Stimulated activated memory B cell treated with anti-CD40 and anti-IgM and Interleukin-4, amounts not matched to agents 10 μg/mL and 1 μg/mL and 100 μg/mL, for 72 hours (primary cell): ENCODE measurements at regions not wholly inside any gene's neighbourhood (a gene's known extent, or its start where the extent isn't known, plus 50 kb on each side); places are given as distances from the start of the nearest gene placed in this dataset.

Source experiments
- ATAC-seq: fragments of 150-1000 bp; cut with Tn5 transposase; 2 replicates; pipeline ENCODE4 v1.10.0; 2021
- H3K27ac Mint-ChIP-seq: one replicate; pipeline ENCODE4 v1.8.0; 2022; ENCODE audit warnings: mild to moderate bottlenecking, mixed read lengths
- H3K27me3 Mint-ChIP-seq: one replicate; pipeline ENCODE4 v1.8.0; 2022; ENCODE audit warnings: mixed read lengths
- H3K36me3 Mint-ChIP-seq: one replicate; pipeline ENCODE4 v1.8.0; 2022; ENCODE audit warnings: mixed read lengths
- H3K4me1 Mint-ChIP-seq: one replicate; pipeline ENCODE4 v1.8.0; 2022; ENCODE audit warnings: mixed read lengths
- H3K4me3 Mint-ChIP-seq: one replicate; pipeline ENCODE4 v1.8.0; 2022; ENCODE audit warnings: mild to moderate bottlenecking, moderate library complexity, mixed read lengths
- H3K9me3 Mint-ChIP-seq: one replicate; pipeline ENCODE4 v1.8.0; 2022; ENCODE audit warnings: mixed read lengths

- Mint-ChIP-seq H3K27ac (peak overlapping the region; percentile 68), H3K9me3 (peaks cover 9% of the 10 kb centered on the region), H3K36me3 (peaks cover 6% of the 10 kb centered on the region), H3K27me3 (peaks cover 21% of the 10 kb centered on the region), H3K4me1 (peaks cover 40% of the 10 kb centered on the region), H3K4me3 (no peak overlapping the region)
- ATAC-seq: no peak
Measured at GRCh38 chr15:31486906-31487695, 160.5 kb downstream of the KLF13 start.

DNA sequence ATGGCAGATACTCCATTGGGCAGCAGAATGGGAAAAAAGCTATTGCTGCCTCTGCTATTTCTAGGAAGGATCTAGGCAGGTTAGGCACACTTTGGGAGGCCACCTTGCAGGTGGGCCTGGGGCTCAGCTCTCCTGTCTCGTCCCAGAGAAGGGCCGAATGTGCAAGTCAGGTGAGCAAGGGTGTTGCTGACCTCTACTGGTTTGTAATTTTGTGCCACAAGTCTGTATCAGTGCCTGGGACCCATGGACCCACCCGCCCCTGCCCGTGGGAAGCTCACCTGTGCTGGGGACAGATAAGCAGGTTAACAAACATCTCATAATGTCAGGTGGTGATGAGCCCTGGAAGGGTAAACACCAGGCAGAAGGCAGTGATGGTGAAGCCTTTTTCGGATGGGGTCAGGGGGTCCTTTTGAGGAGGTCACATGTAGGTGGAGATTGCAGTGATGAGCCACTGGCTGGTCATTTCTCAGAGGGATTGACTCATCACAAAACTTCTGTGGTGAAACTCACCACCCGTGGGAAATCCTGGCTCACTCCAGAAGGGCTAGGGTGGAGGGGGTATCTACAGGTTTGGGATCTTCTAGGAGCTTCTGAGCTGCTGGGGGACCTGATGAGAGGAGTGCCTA lies 161.3 kb downstream of the KLF13 start:
- peaks cover 9% of the 10 kb centered on the region for H3K9me3 Mint-ChIP-seq
- H3K4me3 Mint-ChIP-seq: no peak overlapping the region
- peaks cover 13% of the 10 kb centered on the region for H3K27me3 Mint-ChIP-seq
- ATAC-seq: peak; percentile 59
- peaks cover 6% of the 10 kb centered on the region for H3K36me3 Mint-ChIP-seq
- peaks cover 40% of the 10 kb centered on the region for H3K4me1 Mint-ChIP-seq
- H3K27ac Mint-ChIP-seq: peak overlapping the region; percentile 68

DNA sequence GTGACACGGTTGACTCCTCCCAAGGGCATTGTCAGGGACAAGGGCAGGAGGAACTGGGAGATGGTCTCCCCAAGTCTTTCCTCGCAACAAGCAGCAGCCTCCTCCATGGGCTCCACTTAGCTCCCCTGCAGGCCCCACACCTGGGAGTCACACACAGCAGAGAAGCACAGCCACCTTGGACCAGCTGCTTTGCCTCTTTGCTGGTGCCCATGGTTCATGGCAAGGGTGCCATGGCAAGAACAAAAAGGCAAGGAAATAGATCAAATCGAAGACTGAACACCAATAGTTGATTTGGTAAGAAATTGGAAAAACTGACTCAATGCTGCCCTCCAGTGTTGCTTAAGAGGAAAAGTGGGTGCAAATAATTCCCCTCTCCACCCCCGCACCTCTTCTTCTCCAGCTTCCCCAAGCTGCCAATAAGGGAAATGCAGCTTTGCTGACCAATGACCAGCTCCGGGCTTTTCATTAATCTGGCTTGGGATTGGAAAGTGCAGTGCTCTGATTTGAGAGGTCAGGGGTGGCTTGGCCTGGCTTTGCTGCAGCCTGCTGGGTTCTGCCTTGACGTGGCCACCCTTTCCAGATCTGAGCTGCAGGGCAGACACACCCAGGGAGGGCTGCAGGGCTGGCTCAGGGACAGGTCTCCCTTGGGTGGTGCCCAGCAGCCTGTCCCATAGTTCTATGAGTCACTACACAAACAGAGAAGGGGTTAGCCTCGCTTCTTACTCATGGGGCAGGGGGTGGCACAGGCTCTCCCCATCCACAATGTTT lies 162.0 kb downstream of the KLF13 start:
- H3K36me3 Mint-ChIP-seq: peaks cover 6% of the 10 kb centered on the region
- peak overlapping the region; percentile 68 for H3K27ac Mint-ChIP-seq
- ATAC-seq: peak; percentile 54
- peaks cover 9% of the 10 kb centered on the region for H3K9me3 Mint-ChIP-seq
- peaks cover 40% of the 10 kb centered on the region for H3K4me1 Mint-ChIP-seq
- H3K4me3 Mint-ChIP-seq: no peak overlapping the region
- H3K27me3 Mint-ChIP-seq: peaks cover 10% of the 10 kb centered on the region

GRCh38 chr15:31489281-31489680 lies 162.6 kb downstream of the KLF13 start:
- H3K4me1 Mint-ChIP-seq: peaks cover 37% of the 10 kb centered on the region
- peaks cover 6% of the 10 kb centered on the region for H3K27me3 Mint-ChIP-seq
- H3K27ac Mint-ChIP-seq: no peak overlapping the region
- H3K4me3 Mint-ChIP-seq: no peak overlapping the region
- peaks cover 3% of the 10 kb centered on the region for H3K36me3 Mint-ChIP-seq
- no peak for ATAC-seq
- peaks cover 8% of the 10 kb centered on the region for H3K9me3 Mint-ChIP-seq

- Mint-ChIP-seq H3K9me3 (peaks cover 6% of the 10 kb centered on the region), H3K27ac (no peak overlapping the region), H3K4me3 (no peak overlapping the region), H3K36me3 (no peaks in the 10 kb centered on the region), H3K27me3 (no peaks in the 10 kb centered on the region), H3K4me1 (peaks cover 34% of the 10 kb centered on the region)
- no peak for ATAC-seq
Measured at GRCh38 chr15:31489801-31490646, 163.4 kb downstream of the KLF13 start.

DNA sequence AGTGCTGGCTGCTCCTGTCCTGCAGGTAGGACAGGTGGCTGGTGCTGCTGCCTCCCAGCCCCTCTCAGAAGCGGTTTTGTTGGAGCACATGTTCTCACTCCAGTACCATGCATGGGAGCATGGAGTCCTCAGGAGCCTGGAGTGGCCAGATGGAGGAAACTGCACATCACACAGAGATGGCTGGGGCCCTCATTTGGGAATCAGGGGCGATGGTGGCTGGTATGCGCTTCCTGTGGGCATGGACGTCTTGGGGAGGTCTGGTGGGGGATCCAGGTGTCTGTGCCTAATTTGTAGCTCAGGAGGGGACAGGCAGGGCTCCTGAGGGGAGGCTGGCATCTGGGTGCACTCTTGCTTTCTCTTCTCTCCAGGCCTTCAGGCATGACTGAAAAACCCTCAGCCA lies 168.2 kb downstream of the KLF13 start:
- no peak for ATAC-seq
- no peaks in the 10 kb centered on the region for H3K27me3 Mint-ChIP-seq
- H3K9me3 Mint-ChIP-seq: peaks cover 6% of the 10 kb centered on the region
- no peak overlapping the region for H3K27ac Mint-ChIP-seq
- H3K4me1 Mint-ChIP-seq: peaks cover 6% of the 10 kb centered on the region
- no peaks in the 10 kb centered on the region for H3K36me3 Mint-ChIP-seq
- no peak overlapping the region for H3K4me3 Mint-ChIP-seq

DNA sequence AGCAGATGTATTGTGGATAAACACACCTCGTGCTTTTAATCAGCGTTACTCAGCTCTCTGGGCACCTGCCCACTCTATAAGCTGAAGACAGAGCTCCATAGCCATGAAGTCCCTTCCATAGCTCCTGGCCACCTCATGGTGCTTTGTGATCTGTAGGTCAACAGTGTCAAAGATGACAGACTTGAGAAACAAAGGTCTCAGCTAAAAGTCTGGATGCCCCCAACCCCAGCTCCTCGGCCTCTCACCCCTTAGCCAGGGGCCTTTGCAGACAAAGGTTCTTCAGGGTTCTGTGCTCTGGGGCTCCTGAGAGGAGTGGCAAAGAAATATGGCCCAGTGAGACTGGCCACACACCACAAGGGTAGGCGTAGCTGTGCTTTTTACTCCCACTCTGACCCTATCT lies 168.6 kb downstream of the KLF13 start:
- peaks cover 6% of the 10 kb centered on the region for H3K9me3 Mint-ChIP-seq
- H3K4me1 Mint-ChIP-seq: peaks cover under 1% of the 10 kb centered on the region
- no peaks in the 10 kb centered on the region for H3K36me3 Mint-ChIP-seq
- no peaks in the 10 kb centered on the region for H3K27me3 Mint-ChIP-seq
- no peak for ATAC-seq
- no peak overlapping the region for H3K27ac Mint-ChIP-seq
- H3K4me3 Mint-ChIP-seq: no peak overlapping the region

GRCh38 chr15:31497838-31498237 lies 171.2 kb downstream of the KLF13 start:
- H3K4me1 Mint-ChIP-seq: peaks cover 5% of the 10 kb centered on the region
- no peak overlapping the region for H3K4me3 Mint-ChIP-seq
- ATAC-seq: no peak
- H3K27me3 Mint-ChIP-seq: no peaks in the 10 kb centered on the region
- no peaks in the 10 kb centered on the region for H3K36me3 Mint-ChIP-seq
- no peak overlapping the region for H3K27ac Mint-ChIP-seq
- H3K9me3 Mint-ChIP-seq: no peaks in the 10 kb centered on the region

GRCh38 chr15:31498329-31498728 lies 171.7 kb downstream of the KLF13 start:
- no peaks in the 10 kb centered on the region for H3K27me3 Mint-ChIP-seq
- H3K27ac Mint-ChIP-seq: no peak overlapping the region
- H3K4me3 Mint-ChIP-seq: no peak overlapping the region
- no peak for ATAC-seq
- H3K4me1 Mint-ChIP-seq: peaks cover 5% of the 10 kb centered on the region
- H3K36me3 Mint-ChIP-seq: no peaks in the 10 kb centered on the region
- no peaks in the 10 kb centered on the region for H3K9me3 Mint-ChIP-seq

- H3K4me1 Mint-ChIP-seq: peaks cover 5% of the 10 kb centered on the region
- ATAC-seq: no peak
Measured at GRCh38 chr15:31498756-31499155, 172.1 kb downstream of the KLF13 start.

DNA sequence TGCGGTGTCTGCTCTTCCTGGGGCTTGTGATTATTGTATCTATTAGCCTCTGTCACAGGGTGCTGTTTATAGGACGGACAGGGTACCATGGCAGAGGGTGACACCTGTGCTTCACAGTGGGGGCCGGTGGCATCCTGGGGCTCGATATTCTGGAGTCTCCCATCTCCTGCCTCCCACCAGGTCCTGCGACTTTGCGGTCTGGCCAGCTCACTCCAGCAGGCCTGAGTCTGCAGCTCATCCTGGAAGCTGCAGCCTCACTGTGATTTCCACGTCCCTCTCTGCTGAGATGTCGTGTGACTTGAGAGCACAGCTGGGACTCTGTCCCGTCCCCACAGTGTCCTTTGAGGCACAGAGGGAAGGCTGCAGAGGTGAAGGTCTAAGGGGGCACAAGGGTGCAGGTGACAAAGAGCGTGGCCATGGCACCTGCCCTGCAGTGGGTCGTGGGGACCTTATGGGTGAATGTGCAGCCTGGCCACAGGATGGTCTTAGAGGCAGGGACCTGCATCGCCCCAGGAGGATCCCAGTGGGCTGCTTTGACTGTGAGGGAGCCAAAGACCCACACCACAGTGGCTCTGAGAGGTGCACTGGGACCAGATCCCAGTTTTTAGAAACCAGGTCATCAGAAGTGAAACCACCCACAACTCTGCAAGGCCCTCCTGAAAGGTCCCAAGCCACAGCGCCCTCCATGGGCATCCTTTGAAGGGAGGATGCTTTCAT lies 172.8 kb downstream of the KLF13 start:
- H3K9me3 Mint-ChIP-seq: no peaks in the 10 kb centered on the region
- H3K27me3 Mint-ChIP-seq: no peaks in the 10 kb centered on the region
- ATAC-seq: no peak
- no peaks in the 10 kb centered on the region for H3K36me3 Mint-ChIP-seq
- peaks cover 5% of the 10 kb centered on the region for H3K4me1 Mint-ChIP-seq
- H3K27ac Mint-ChIP-seq: no peak overlapping the region
- H3K4me3 Mint-ChIP-seq: no peak overlapping the region

More at GRCh38 chr15:31498756-31499155, 172.1 kb downstream of the KLF13 start:
- H3K9me3 Mint-ChIP-seq: no peaks in the 10 kb centered on the region
- no peaks in the 10 kb centered on the region for H3K36me3 Mint-ChIP-seq
- H3K27ac Mint-ChIP-seq: no peak overlapping the region
- H3K4me3 Mint-ChIP-seq: no peak overlapping the region
- no peaks in the 10 kb centered on the region for H3K27me3 Mint-ChIP-seq

DNA sequence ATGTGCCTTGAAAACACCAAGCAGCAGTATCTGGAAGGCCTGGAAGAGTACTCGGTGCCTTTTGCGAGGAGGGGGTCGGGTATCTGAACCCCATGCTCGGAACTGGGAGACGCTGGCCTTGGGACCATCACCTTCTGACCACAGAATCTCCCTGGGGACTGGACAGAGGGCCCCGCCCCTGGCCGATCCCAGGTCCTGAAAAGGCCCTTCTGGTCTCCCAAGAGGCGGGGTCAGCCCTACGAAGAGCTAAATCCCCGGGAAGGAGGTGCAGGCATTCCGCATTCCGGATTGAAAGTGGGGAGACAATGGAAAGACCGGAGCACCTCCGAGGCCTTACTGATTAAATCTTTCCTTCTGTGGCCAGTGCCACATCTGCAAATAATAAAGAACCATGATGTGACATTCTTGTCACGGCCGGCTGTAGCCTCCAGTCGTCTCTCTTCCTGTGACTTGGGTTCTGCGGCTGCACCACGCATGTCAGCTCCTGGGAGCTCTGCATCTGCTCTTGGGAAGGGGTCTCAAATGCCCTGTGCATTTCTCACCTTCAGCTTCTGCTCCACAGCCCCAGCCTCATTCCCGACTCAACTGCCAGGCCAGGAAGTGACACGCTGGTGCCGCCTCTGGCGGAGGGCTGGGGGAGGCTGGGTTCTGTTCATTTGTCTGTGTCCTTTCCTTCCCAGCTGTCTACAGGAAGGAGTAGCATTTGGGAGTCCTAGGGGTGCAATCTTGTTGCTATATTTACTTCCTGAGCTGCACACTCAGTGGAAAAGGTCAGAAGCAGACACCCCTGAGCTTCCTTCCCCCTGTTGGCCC lies 173.5 kb downstream of the KLF13 start:
- H3K4me1 Mint-ChIP-seq: peaks cover 5% of the 10 kb centered on the region
- no peak for ATAC-seq

DNA sequence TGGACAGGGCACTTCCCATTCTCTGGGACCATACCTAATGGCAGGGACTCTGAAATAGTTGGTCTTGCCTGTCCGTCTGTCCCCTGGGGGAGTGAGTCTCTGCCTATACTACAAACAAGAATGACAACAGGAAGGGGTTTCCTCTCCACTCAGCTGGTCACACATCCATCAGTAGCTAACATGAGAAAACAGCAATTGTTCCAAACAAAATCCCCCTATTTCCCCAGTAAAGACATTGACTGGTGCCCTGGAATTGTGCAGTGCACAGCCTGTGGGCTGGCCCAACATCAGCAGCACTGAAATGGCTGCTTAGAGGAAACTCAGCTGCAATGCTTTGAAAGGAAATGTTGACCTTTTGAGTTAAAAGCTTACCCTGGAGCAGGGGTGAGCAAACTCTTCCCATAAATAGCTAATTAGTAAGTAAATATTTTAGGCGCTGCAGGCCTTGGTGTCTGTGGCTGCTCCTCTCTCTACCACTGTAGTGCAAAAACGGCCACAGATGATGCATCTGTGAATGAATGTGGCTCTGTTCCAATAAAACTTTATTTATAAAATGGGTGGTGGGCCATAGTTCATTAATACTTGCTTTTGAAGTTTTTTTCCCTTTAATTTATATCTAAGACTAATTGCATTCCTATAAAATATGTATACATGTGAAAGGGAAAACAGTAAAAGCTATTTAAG lies 174.3 kb downstream of the KLF13 start:
- no peaks in the 10 kb centered on the region for H3K27me3 Mint-ChIP-seq
- no peak for ATAC-seq
- no peaks in the 10 kb centered on the region for H3K36me3 Mint-ChIP-seq
- peaks cover 5% of the 10 kb centered on the region for H3K4me1 Mint-ChIP-seq
- H3K4me3 Mint-ChIP-seq: no peak overlapping the region
- no peaks in the 10 kb centered on the region for H3K9me3 Mint-ChIP-seq
- H3K27ac Mint-ChIP-seq: no peak overlapping the region

More for the DNA sequence above, 173.5 kb downstream of the KLF13 start:
- H3K36me3 Mint-ChIP-seq: no peaks in the 10 kb centered on the region
- H3K9me3 Mint-ChIP-seq: no peaks in the 10 kb centered on the region
- H3K4me3 Mint-ChIP-seq: no peak overlapping the region
- H3K27me3 Mint-ChIP-seq: no peaks in the 10 kb centered on the region
- no peak overlapping the region for H3K27ac Mint-ChIP-seq
